HG03354 (cell line): ENCODE measurements at regions not wholly inside any gene's neighbourhood (a gene's known extent, or its start where the extent isn't known, plus 50 kb on each side); places are given as distances from the start of the nearest gene placed in this dataset.
A peak's percentile ranks its signal among the peaks of the same experiment; 100 is the strongest.
"Not testable (repeated sequence)": the region's sequence is repeated elsewhere in the genome, so short reads cannot be mapped to it uniquely, and the experiment has no call there.

Source experiments
- ATAC-seq: cut with Tn5 transposase; IDR thresholded peaks from one replicate; pipeline ENCODE4 v1.9.1; 2021; ENCODE audit warnings: mild to moderate bottlenecking; ENCODE audit not compliant: unreplicated experiment, poor library complexity, severe bottlenecking

DNA sequence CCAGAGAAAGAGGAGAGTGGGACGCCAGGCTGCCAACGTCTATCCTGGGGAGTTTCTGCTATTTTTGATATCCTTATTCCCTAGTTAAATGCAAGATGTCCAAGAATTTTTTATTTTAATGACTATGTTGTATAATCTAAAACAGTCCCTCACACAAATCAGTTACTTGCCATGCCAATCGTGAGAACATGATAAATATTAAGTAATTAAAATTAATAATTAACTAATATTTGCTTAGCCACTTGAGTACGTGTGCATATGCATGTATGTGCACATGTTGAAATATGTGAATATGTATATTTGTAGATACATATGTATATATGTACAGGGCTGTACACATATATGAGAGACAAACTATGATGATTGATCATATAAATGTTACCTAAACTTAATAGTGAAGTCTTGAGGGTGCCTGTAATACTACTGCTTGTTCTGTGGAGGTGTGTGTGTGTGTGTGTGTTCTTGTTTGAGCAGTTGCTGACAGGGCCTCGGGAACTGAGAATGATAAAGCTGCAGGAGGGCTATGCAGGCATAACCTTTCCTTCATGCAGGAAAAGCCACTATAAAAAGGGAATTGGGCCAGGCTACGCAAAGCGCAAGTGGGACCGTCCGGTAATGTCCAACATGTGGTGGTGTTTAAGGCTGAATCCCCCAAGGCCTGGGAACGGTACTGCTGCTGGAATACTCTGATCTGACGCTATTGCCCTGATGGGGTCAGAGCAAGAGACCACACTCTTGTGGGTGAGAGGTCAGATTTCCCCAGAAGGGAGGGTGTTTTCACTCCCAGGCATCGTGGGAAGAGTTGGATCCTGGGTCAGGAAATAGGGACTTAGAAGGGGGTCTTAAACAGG lies 148.3 kb upstream of the TBX18 start:
- ATAC-seq = no peak

DNA sequence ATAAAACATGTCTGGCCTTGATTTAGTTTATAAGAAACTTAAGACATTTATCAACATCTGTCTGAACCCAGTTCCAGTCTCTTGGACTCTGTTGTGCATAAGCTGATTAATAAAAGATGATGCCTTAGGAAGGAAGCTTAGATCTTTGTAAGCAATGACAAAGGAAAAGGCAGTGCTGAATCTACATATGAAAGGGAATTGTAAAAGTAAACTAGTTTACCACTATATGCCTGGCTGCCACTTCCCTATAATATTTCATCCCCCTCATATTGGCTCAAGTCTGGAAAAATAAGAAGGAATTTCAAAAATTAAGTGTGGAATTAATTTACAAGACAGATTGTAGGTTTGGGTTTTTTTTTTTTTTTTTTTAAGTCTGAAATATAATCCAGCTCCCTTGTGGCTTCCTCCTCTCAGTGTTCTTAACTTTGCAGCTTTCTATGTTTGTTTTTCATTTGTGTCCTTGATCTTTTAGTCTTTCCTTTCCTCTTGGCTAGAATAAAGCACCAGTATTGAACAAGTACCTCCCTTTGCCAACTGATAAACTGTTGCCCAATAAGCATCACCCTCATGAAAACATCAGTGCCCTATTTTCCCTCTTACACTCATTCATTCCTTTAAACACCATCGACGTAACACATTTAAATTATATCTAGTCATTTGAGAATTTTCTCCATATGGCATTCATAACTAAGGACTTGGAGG lies 146.7 kb upstream of the TBX18 start:
- ATAC-seq = no peak

DNA sequence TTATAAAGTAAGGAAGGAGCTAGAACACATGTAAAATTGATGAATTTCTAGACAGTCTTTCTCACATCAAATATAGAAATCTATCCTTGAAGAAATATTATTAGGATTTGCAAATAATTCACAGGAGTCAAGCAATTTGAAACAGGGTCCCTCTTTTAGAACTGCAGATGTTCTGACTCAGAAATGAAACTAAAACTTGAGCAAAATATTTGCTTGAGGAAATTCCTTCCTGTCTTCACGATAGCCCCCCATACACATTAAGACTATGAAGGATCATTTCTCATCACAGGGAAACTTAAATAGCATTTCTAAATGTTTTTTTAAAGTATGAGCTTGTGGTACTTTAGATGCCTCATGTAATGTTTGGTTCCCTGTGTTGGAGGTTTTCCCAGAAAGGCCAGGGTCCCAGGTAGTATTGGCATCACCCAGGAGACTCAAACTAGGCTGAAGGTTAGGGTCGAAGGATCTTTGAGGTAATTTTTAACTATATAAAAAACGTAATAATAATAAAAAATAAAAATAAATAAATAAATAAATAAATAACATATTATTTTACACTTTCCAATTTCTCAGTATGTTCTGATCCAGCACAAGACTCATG lies 144.0 kb upstream of the TBX18 start:
- ATAC-seq = peak; percentile 36

DNA sequence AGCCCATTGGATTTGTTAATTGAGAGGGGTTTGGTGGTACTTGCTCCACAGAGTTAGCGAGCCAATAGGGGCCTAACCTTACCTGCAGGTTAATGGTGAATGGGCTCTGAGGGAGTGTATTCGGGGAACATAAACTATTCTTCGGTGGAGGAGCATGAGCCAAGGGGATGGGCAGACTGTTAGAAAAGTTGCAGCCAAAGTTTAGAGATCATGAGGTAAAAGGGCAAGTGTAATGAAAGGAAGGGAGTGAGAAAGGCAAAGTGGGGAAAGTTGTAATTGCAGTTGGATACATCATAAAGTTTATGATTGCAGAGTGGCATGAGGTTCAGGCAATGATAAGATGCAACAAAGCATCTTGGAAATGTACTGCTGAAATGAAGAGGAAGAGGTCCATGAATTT lies 142.1 kb upstream of the TBX18 start:
- no peak for ATAC-seq

DNA sequence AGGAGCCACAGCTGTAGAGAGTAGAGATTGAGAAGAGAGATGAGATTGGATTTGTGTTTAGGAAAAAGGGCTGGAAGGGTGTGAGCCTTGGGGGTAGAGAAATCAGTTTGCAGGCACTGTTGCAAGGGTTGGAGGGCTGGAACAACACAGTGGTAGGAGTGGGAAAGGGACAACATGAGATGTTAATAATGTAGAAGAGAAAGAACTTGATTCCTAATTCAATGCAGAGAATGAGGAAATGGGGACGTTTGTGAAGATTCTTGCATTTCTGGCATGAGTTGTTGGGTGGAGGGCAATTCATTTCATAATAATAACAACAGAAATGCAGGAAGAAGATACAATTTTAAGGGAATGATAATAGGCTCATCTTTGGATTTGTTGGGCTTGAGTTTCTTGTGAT lies 141.4 kb upstream of the TBX18 start:
- ATAC-seq = no peak

DNA sequence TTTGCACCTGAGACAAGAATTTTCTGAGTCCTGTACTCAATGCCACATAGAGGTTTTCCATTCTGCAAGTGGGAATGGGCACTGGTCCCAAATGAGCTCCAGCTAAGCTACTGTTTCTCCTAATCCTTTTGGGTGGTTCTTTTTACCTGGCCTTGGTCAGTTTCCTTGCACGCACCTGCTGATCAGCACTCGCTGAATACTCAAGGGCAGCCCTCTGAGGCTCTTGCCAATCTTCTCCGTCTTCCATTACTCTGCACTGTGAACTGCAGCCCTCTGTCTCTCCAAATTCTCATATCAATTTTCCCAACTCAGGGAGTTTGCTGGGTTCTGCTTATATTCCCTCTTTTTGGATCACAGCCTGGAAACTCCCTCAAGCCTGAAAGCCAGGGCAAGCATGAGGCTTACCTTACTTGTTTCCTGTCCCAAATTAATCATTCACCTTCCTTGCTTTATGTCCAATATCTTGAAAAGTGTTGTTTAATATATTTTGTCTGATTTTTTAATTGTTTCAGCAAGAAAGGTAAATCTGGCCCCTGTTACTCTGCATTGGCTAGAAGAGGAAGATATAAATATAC lies 138.0 kb upstream of the TBX18 start:
- ATAC-seq = no peak

DNA sequence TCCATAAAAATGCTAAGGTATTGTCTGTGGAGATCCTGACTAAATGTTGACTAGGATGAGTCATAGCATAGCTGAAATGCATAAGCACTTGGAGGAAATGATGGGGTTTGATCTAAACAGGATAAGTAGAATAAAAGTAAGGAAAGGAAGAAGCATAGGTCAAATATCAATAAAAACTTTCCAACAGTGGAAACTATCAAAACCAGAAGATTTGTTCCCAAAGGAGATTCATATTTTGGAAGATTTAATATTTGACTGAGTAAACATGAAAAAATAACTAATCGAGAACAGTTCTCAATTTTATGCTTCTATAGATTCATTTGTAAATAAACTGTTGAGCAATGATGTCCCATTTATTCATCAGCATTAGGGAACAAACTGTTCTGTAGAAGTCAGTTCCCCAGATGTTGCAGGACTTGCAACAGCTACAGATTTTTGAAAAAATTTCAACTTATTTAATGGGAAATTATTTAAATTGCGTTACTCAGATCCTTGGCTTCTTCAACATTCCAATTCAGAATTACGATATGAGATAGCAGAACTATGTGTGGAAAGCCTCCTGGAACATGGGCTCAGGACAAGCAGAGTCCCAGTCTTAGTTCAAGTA lies 133.7 kb upstream of the TBX18 start:
- no peak for ATAC-seq

DNA sequence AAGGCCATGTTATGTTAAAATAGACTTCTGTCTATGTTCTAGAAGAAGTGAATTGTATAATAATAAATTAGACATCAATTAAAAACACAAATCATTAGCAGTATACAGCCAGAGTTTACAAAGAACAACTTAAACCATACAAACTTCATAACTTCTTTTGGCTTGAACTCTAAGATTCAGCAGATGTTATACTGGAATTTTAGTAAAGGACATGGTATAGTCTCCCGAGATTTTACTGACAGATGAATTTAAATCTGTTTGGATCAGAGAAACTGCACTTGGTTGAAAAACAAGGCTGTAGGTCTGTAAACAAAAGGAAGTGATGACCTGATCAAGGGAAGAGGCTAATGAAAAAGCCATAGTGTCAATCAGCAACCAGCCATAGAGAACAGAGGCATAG lies 132.6 kb upstream of the TBX18 start:
- ATAC-seq = no peak

DNA sequence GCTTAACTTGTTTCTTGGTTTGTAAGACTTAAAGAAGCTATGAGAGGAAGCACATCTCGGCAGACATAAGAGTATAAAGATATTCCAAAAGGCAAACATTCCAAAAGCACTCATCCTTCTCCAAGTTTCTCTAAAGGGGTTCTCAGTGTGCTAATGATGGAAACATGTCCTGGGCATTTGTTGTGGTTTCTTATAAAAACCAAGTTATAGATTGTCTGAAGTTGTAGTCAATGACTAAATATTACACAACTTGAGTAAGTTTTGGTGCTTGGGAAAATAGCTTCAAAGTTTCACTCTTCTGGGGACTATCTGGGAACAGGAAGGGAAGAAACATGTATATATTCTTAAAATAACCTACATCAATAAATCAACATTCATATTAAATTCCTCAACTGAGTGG lies 128.3 kb upstream of the TBX18 start:
- ATAC-seq = no peak

DNA sequence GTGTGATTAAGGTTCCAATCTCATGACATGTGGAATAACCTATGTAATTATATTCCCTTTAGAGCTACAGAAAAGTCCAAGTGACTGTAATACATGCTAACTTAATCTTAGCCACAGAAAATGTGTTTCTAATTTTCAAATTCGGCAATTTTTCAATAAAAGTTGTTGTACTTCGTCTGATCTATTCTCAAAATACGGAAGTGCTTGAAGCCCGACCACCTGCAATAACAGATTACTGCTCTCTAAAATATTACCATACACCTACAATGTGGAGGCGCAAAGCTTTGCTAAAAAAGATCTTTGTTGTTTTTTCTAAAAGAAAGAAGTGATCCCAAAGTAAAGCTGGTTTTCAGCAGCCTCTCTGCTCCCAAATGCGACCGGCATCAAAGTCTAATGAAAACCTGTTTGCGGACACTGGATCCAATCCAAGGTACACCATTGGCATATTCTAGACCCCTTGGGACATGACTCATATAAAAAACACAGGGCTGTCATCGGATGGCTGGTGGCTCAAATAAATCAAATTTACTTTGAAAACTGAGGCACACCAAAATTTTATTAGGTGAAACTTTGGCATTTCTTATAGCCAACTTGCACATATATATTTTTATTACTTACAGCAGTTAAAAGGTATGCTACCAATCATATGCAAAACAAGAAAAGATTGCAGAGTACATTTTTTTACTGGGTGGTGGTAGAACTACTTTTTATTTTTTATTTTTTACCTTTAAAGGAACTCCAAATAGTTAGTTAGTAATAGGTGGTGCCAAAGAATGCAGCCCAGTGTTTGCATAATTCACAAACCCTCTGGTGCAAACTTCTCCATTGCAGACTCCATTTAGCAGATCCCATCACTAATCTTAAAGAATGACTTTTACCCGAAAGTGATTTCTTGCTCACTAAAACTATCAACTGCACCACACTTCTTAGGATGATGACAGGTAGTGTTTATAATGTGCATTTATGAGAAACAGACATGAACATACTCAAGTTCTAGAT lies 118.7 kb upstream of the TBX18 start:
- no peak for ATAC-seq

DNA sequence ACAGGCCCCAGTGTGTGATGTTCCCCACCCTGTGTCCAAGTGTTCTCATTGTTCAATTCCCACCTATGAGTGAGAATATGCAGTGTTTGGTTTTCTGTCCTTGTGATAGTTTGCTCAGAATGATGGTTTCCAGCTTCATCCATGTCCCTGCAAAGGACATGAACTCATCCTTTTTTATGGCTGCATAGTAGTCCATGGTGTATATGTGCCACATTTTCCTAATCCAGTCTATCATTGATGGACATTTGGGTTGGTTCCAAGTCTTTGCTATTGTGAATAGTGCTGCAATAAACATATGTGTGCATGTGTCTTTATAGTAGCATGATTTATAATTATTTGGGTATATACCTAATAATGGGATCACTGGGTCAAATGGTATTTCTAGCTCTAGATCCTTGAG lies 115.0 kb upstream of the TBX18 start:
- ATAC-seq = not testable (repeated sequence)

DNA sequence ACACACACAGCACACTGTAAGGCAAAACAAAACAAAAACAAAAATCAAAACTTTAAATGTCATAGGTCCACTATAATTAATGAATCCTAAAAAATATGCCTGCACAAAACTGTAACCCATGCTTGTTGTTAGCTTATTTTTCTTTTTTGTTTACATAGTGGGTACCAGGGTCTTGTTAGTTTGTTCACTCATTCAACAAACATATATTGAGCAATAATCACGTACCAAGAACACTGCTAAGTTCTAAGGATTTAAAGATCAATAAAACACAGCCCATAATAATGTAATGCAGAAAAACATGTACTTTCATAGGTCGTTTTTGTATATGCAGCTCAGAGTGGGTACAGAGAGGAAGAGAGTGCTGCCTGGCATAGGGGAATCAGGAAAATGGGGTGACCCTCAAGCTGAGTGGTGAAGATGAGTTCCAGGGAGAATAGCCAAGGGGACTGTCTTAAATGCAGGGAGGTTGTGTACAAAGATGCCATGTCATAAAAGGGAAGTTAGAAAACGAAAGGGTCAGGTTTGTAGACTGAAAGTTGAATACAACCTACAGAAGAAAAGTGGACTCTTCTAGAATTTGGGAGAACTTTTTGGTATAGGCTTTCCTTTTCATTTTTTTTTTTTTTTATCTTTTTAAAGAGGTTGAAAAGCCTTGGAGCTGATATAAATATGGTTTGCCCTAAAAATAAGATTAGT lies 113.3 kb upstream of the TBX18 start:
- ATAC-seq = no peak

DNA sequence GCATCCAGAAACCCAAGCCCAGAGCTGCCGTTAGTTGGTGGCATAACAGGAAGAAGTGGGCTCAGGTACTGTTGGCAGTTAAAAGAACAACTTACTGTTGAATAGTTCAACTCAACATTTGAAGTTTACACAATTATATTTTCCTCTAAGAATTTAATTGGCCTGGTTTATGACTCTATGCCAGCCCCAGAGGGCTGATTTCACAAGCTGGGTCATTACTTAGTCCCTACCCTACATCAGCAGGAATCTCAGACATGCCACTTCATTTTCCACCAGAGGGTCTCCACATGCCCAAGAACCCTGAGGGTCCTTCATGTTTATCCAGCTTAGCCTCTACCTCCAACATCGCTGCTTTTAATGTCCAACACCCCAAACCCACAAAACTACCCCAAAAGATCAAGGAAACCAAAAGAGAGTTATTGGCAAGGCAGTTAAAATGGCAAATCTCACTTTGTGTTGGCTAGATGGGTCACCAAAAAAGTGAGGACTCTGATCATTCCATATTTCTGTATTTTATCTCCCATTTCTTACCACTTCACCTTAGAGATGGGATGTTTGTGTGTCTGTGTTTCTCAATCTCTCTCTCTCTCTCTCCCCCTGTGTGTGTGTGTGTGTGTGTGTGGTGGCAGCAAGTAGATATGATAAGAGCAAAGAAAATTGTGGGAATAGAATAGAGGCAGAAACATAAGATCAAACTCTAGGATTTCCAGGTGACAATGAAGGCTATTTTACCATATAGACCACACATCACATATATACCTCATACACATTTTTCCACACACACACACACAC lies 112.5 kb upstream of the TBX18 start:
- ATAC-seq = no peak

DNA sequence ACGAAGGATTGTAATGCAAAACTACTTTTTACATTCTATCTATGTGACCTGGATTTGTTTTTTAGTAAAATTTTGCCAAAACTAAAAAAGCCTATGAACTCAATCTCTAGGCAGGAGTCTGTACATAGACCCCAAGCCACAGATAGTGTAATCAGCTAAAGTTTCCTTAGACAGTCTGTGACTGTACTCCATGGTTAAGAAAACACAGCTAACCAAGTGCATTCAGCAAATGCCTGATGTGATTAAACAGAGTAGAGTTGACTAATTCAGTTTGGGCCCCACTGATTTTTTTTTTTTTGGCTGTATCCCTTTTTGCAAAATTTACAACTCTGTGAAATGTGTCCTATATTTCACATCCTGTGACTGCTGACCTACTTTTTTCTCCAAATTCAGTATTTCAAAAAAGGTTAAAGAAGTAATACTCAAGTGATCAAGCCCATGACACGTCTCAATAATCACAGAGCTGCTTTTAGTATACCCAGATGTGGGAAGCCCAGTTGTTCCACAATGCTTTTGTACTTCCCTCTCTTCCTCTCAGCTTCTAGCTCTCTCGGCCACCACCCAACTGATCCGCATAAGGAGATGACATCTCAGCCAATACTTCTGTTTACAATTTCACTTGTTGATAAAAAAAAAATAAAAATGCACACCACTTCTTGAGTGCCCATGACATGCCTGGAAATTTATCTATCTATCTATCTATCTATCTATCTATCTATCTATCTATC lies 108.8 kb upstream of the TBX18 start:
- ATAC-seq = no peak

DNA sequence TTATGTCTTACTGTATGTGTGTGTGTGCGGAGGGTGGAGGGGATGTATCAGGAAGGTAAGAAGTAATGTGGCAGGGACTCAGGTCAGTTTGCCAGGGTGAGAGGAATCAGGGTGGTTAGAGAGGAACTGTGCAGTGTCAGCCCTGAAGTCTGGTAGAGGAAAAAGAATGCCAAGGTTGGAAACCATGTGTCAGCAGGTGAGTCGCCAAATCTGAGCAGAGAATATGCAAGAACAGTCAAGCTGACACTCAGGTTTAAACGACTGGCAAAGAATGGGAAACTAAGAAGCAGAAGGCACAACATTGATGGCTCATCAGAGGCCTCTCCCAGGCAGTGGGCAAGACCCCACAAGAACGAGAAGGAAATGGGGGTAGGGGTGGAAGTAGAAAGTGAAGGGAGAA lies 107.5 kb upstream of the TBX18 start:
- no peak for ATAC-seq

DNA sequence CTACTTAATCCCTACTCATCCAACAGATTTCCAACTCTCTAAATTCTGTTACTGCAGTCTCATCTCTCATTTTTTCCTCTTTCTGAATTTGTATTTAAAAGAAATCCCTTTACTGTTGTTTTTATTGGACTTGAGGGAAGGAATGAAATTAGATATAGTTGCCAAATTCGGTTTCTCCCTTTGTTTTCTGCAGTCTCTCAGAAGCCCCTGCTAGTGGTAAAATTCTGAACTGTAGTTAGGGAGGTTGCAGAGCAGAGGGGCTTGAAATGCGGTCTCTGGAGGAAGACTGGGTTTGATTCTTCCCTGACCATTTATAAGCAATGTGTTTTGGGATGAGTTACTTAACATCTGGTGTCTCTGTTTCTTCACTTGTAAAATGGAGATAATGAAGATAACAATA lies 106.3 kb upstream of the TBX18 start:
- no peak for ATAC-seq

DNA sequence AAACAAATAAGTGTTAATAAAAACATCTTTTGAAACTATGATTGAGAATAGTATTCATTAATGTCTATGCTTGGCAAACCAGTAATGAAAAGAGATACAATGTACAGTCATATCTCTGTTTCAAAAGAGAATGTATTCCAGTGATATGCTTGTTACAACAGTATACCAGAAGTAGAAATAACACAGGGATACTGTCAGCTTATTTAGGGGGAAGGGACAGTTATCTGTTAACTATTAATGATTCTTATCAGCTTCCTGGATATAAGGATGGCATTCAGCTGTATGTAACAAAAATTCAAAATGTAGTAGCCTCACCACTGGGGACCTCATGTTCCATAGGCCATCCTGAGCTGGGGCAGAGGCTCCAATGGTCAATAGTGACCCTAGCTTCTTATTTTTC lies 103.8 kb upstream of the TBX18 start:
- ATAC-seq = no peak
